NCI-H748 treated with DMSO at 0.1 percent for 48 hours (cell line): ENCODE measurements at regions not wholly inside any gene's neighbourhood (a gene's known extent, or its start where the extent isn't known, plus 50 kb on each side); places are given as distances from the start of the nearest gene placed in this dataset.
"Not testable (repeated sequence)": the region's sequence is repeated elsewhere in the genome, so short reads cannot be mapped to it uniquely, and the experiment has no call there.

Source experiments
- DNase-seq: peaks from one replicate; lab custom pipeline; 2025; lab: John Stamatoyannopoulos, UW

DNA sequence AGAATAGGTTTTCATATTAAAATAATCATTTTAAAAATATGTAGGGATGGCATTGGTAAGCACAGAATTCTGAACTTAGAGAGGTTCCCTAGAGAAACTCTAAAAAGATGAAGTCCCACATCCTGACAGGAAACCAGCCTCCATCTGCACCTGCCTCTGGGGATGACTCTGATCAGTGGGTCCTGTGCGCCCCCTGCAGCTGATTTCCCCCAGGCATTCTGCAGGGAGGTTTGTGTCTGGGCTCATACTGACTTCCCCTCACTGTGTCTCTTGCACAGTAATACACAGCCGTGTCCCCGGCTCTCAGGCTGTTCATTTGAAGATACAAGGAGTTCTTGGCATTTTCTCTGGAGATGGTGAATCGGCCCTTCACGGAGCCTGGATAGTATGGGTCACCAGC lies 602.9 kb downstream of the TMEM121 start:
- no peak for DNase-seq

DNA sequence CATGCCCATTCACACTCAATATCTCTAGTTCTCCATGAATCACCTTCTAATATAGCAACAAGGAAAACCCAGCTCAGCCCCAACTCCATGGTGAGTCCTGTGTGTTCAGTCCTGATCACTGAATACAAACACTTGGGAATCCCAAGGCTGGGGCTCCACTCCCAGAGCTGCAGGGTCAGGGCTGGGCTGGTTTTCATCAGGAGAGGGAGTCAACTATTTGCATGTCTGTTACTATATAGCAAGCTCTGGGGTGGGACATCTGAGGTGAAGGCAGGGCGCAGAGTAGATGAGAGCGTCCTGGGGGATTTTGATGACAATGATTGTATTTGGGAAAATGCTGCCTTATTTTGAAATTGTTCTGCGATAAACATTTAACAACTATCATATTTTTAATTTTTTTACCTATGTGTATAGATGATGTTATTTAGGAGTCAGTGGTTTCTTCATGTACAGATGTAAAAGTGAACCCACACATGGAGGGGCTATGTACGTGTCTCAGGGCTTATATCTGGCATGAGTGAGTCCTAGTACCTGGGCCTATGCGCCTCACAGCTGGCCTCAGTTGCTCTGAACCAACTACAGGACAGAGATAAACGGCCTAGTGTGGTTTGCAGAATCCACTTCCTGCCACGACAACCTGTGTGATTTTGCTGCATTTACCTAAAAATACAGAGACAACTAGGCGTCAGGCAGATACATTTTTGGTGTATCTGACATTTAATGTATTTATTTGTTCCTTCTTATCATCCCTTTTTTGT lies 603.7 kb downstream of the TMEM121 start:
- not testable (repeated sequence) for DNase-seq

DNA sequence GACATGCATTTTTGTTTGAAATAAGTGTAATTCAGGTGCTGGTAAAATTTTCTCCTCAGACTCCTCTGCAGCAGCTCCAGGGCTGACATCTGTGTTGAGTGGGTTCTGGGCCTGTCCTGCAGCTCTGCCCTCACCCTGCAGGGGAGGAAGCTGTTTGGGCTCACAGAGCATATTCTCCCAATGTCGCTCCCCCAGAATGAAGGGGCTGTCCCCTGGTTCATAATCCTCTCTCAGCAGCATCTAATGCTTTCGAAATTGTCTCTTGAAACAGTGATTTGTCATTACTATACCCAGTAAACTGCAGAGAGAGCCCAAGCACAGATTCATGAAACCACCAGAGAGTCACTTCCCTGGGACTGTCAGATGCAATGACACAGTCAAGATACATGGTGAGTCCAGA lies 606.7 kb downstream of the TMEM121 start:
- not testable (repeated sequence) for DNase-seq

- DNase-seq: no peak
These were observed 608.5 kb downstream of the TMEM121 start for GRCh38 chr14:106134886-106135285.

DNA sequence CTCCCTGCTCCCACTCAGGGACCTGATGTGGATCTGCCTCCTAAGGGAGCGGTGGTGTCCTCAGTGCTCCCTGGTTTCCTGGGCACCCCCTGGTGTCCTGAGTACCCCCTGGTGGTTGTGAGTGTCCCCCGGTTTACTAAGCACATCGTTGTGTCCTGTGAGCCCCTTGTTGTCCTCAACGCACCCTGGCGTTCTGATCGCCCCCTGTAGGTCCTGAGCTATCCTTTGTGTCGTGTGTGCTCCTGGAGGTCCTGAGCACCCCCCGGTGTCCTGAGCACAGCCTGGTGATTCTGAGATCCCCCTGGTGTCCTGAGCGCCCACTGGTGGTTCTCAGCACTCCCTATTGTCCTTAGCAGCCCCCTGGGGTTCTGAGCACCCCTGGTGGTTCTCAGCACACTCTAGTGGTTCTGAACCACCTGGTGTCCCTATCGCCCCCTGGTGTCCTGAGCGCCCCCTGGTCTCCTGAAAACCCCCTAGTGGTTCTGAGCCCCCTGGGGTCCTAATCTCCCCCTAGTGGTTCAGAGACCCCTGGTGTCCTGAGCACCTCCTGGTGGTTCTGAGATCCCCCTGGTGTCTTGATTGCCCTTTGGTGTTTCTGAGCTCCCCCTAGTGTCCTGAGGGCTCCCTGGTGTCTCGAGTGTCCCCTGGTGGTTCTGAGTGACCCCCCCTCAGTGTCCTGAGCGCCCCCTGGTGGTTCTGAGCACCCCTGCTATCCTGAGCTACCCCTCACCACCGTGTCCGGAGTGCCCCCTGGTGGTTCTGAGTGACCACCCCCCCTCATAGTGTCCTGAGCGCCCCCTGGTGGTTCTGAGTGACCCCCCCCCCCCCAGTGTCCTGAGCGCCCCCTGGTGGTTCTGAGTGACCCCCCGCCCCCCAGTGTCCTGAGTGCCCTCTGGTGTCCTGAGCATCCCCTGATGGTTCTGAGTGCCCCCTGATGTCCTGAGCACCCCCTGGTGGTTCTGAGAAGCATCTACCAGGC lies 615.1 kb downstream of the TMEM121 start:
- no peak for DNase-seq

GRCh38 chr14:106145731-106146130 lies 619.3 kb downstream of the TMEM121 start:
- DNase-seq: not testable (repeated sequence)

GRCh38 chr14:106153362-106153955 lies 627.1 kb downstream of the TMEM121 start:
- DNase-seq: not testable (repeated sequence)

DNA sequence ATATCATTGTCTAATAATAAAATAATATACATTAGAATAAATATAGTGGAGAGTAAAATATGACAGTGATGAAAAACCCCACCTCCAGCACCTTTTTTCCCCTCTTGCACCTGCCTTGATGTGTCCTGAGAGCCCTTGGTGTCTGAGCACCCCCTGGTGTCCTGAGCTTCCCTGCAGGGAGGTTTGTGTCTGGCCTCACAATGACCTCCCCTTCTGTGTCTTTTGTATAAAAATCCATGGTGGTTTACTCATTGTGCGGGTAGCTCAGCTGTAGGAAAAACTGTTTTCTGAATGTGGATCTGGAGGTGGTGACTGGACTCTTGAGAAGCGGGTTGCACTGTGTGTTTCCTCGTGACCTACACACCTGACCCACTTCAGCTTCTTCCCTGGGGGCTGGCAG lies 636.9 kb downstream of the TMEM121 start:
- no peak for DNase-seq

DNA sequence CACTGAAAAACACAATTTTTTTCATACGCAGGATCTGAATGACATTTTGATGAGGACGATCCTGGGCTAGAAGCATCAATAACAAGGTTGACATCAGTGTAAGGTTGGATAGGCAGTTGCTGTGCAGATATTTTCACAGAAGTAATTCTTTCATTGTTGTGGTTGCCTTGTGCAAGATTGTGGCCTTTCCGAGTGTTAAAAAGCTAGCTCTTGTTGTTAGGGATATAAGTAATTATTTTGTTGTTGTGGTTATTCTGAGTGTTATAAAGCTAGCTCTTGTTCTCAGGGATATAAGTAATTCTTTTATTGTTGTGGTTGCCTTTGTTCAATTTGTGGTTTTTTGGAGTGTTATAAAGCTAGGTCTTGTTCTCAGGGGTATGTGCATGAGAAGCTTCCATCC lies 637.4 kb downstream of the TMEM121 start:
- not testable (repeated sequence) for DNase-seq

DNA sequence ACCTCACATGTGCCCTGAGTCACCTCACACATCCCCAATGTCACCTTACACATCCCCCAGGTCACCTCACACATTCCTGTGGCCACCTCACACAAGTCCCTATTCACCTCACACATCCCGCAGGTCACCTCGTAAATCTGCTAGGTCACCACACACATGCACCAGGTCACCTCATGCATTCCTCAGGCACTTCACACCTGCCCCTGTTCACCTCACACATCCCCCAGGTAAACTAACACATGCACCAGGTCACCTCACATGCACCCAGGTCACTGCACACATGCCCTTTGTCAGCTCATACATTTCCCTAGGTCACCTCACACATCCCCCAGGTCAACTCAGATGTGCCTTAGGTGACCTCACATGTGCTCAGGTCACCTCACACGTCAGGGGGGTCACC lies 639.8 kb downstream of the TMEM121 start:
- DNase-seq: no peak

- DNase-seq: no peak
These were observed 640.3 kb downstream of the TMEM121 start for GRCh38 chr14:106166650-106167204.

DNA sequence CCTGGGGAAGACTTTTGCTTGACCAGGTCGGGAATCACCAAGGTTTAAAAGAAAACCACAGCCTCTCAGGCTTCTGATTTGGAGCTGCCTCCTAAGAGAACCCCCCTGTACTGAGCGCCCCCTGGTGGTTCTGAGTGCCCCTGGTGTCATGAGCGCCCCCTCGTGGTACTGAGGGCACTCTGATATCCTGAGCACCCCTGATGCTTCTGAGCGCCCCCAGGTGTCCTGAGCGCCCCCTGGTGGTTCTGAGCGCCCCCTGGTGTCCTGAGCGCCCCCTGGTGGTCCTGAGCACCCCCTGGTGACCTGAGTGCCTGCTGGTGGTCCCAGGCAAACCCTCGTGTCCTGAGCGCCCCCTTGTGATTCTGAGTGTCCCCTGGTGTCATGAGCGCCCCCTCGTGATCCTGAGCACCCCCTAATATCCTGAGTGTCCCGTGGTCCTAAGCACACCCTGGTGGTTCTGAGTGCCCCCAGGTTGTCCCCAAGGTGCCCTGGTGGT lies 643.8 kb downstream of the TMEM121 start:
- DNase-seq: not testable (repeated sequence)

GRCh38 chr14:106174206-106174605 lies 647.8 kb downstream of the TMEM121 start:
- DNase-seq: no peak

DNA sequence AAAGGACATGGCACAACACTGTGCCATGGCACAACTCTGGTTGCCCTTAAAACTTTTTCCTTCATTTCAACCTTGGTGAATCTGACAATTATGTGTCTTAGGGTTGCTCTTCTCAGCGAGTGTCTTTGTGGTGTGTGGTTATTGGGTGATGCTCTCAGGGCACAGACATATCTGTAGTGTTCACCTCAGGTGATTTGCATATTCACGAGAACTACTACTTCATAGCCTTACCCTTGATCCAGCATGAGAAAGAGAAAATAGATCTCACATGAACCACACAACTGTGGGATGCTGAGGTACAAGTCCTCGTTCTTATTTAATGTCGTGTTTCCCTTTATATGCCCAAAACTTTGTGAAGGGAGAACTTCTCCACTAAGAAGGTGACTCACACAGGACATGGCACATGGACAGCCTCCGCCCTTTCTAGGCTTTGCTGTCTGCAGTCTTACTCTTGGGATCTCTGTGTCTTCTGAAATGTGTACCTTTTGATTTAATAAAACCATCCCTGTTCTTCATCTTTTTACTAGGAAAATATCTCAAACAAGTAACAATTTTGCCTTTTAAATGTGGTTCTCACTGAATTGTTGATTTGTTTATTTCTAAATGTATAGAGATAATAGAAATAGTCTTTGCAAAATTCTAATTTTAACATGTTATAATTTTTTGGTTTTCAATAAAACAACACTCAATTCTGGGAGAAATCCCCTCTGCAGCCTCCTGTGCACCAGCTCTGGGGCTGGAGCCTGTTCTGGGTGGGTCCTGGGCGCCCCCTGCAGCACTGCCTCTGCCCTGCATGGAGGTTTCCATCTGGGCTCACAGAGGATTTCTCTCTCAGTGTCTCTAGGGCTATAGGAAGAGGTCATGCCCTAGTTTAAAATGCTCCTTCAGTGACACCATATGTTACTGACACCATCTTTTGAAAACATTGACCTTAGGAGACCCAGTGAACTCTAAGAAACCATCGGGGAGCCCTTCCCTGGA lies 651.2 kb downstream of the TMEM121 start:
- DNase-seq: not testable (repeated sequence)

GRCh38 chr14:106179761-106180160 lies 653.4 kb downstream of the TMEM121 start:
- DNase-seq: no peak

- DNase-seq: not testable (repeated sequence)
These were observed 658.4 kb downstream of the TMEM121 start for GRCh38 chr14:106184771-106185170.

DNA sequence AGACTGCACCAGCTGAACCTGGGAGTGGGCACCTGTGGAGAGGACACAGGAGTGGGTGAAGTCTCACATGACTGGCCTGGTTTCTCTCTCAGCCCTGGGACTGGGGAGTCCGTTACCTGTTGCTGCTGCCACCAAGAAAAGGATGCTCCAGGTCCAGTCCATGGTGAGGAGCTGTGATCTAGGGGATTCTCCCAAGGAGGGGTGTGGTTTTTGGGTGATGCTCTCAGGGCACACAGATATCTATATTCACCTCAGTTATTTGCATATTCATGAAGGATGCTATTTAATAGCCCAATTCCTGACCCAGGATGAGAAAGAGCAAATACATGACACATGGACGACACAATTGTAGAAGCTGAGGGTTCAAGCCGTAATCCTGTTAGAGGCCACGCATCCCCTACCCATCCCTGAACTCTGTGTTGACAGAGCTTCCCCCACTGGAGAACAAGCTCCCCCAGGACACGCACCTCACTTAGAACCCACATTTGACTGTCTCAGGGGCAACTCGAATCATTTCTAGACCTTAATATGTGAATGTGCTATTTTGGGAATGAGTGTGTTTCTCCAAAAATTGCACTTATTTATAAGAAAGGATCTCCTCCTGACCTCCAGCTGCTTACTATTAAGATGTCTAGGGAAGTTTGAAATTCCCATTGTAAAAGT lies 658.9 kb downstream of the TMEM121 start:
- not testable (repeated sequence) for DNase-seq

DNA sequence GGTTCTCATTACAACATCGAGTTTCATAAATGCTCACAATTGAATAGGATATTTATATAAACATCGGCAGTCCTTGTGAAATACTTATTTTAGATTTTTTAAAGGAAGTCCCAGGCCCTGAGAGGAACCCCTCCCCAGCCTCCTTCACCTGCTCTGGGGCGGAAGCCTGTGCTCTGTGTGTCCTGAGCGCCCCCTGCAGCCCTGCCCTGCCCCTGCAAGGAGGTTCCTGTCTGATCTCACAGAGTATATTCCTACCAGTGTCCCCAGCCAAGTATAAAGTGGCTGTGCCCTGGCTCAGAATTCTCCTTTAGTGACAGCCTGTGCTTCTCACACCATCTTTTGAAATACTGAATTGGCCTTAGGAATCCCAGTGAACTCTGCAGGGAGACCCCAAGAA lies 659.5 kb downstream of the TMEM121 start:
- DNase-seq: no peak

GRCh38 chr14:106187216-106187615 lies 660.8 kb downstream of the TMEM121 start:
- DNase-seq: no peak

DNA sequence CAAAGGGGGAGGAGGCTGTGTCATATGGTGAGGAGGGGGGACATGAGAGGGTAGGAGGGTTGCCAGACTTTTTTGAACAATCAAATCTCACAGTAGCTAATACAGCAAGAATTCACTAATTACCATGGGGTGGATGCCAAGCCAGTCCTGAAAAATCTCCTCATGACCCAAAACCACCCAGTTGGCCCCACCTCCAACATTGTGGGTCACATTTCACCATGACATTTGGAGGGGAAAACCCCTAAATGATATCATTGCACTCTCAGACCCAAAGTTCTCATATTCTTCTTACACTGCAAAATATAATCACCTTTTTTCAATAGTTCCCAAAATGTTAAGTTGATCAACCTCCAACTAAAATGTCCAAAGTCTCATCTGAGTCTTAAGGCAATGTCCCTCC lies 666.3 kb downstream of the TMEM121 start:
- not testable (repeated sequence) for DNase-seq
